ENCODE measurements at regions not wholly inside any gene's neighbourhood (a gene's known extent, or its start where the extent isn't known, plus 50 kb on each side); places are given as distances from the start of the nearest gene placed in this dataset.

DNA sequence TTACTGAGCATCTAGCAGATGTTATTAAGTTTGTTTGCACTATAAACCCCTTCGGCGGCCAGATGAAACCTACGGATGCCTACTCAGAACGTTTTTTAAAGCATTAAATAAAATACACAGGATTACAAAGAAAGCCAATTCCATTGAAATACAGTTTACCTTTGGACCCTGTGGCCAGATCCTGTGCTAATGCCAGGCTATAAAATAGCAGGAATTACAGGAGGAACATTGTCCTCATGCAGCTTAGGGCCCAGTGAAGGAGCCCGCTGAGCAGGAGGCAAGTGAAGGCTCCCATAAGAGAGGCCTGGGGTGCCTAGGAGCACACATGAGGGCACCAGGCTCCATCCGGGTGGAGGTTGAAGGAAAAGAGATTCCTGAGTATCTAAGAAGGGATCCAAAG lies 310.4 kb downstream of the MTX2 start:
- TF ChIP-seq FOXM1 (IDR thresholded peaks at IDR 0.05; ENCODE audit: borderline replicate concordance, low read depth) (no peak), CEBPB (IDR thresholded peaks at IDR 0.05) (no peak), ZBTB7A (IDR thresholded peaks at IDR 0.05; ENCODE audit: low read depth) (no peak), TEAD4 (IDR thresholded peaks at IDR 0.05) (no peak), EGR1 (IDR thresholded peaks at IDR 0.05) (no peak), CREB1 (IDR thresholded peaks at IDR 0.05; ENCODE audit: low read depth) (no peak), TAF1 (IDR thresholded peaks at IDR 0.05; ENCODE audit: low read depth) (no peak), EP300 (IDR thresholded peaks at IDR 0.05; ENCODE audit: borderline replicate concordance) (no peak), TCF12 (IDR thresholded peaks at IDR 0.05; ENCODE audit: low read depth) (no peak), MAX (IDR thresholded peaks at IDR 0.05) (no peak), YY1 (IDR thresholded peaks at IDR 0.05; ENCODE audit: low read depth) (no peak), RAD21 (IDR thresholded peaks at IDR 0.05; ENCODE audit: low read depth) (no peak), NFIC (IDR thresholded peaks at IDR 0.05) (no peak)
- TF ChIP-seq, protein P1, sequence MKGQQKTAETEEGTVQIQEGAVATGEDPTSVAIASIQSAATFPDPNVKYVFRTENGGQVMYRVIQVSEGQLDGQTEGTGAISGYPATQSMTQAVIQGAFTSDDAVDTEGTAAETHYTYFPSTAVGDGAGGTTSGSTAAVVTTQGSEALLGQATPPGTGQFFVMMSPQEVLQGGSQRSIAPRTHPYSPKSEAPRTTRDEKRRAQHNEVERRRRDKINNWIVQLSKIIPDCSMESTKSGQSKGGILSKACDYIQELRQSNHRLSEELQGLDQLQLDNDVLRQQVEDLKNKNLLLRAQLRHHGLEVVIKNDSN (IDR thresholded peaks at IDR 0.05), result no peak
- TF ChIP-seq, protein P2, sequence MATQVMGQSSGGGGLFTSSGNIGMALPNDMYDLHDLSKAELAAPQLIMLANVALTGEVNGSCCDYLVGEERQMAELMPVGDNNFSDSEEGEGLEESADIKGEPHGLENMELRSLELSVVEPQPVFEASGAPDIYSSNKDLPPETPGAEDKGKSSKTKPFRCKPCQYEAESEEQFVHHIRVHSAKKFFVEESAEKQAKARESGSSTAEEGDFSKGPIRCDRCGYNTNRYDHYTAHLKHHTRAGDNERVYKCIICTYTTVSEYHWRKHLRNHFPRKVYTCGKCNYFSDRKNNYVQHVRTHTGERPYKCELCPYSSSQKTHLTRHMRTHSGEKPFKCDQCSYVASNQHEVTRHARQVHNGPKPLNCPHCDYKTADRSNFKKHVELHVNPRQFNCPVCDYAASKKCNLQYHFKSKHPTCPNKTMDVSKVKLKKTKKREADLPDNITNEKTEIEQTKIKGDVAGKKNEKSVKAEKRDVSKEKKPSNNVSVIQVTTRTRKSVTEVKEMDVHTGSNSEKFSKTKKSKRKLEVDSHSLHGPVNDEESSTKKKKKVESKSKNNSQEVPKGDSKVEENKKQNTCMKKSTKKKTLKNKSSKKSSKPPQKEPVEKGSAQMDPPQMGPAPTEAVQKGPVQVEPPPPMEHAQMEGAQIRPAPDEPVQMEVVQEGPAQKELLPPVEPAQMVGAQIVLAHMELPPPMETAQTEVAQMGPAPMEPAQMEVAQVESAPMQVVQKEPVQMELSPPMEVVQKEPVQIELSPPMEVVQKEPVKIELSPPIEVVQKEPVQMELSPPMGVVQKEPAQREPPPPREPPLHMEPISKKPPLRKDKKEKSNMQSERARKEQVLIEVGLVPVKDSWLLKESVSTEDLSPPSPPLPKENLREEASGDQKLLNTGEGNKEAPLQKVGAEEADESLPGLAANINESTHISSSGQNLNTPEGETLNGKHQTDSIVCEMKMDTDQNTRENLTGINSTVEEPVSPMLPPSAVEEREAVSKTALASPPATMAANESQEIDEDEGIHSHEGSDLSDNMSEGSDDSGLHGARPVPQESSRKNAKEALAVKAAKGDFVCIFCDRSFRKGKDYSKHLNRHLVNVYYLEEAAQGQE (IDR thresholded peaks at IDR 0.05; ENCODE audit: low read depth), result no peak

DNA sequence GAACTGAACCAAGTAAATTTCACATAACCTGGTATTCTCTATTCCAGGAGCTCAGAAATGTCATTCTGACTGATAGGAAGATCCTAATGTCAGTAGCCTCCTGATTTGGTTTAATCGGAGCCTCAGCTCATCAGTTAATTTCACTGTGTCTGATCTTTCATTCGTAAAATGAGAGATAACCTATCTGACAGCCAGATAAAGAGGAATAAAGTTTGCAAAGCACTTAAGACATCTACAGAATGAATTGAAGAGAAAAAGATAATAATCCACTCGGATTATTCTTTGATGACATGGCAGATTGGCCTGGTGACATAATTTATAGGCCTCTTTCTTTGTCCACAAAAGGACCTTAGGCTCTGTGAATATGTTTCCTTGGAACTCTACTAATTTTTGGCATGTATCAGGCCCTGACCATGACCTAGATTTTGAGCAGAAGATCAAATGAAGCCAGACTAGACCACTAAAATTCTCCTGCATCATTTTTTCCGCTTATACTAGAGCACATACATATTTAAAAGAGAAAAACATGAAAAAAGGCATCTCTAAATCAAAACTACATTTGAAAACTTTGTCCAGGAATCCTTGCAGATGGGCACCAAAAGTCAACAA lies 312.4 kb downstream of the MTX2 start:
- no peak for TF ChIP-seq EP300 (IDR thresholded peaks at IDR 0.05; ENCODE audit: borderline replicate concordance)
- TF ChIP-seq TAF1 (IDR thresholded peaks at IDR 0.05; ENCODE audit: low read depth), result no peak
- no peak for TF ChIP-seq RAD21 (IDR thresholded peaks at IDR 0.05; ENCODE audit: low read depth)
- no peak for TF ChIP-seq EGR1 (IDR thresholded peaks at IDR 0.05)
- TF ChIP-seq NFIC (IDR thresholded peaks at IDR 0.05), result no peak
- TF ChIP-seq, protein P2 (IDR thresholded peaks at IDR 0.05; ENCODE audit: low read depth), result no peak
- TF ChIP-seq TEAD4 (IDR thresholded peaks at IDR 0.05), result no peak
- no peak for TF ChIP-seq YY1 (IDR thresholded peaks at IDR 0.05; ENCODE audit: low read depth)
- no peak for TF ChIP-seq FOXM1 (IDR thresholded peaks at IDR 0.05; ENCODE audit: borderline replicate concordance, low read depth)
- TF ChIP-seq, protein P1 (IDR thresholded peaks at IDR 0.05), result no peak
- TF ChIP-seq ZBTB7A (IDR thresholded peaks at IDR 0.05; ENCODE audit: low read depth), result no peak
- no peak for TF ChIP-seq CEBPB (IDR thresholded peaks at IDR 0.05)
- TF ChIP-seq MAX (IDR thresholded peaks at IDR 0.05), result no peak
- TF ChIP-seq CREB1 (IDR thresholded peaks at IDR 0.05; ENCODE audit: low read depth), result no peak
- no peak for TF ChIP-seq TCF12 (IDR thresholded peaks at IDR 0.05; ENCODE audit: low read depth)

GRCh38 chr2:176582176-176582575 lies 312.9 kb downstream of the MTX2 start:
- TF ChIP-seq RAD21 (IDR thresholded peaks at IDR 0.05; ENCODE audit: low read depth), result no peak

DNA sequence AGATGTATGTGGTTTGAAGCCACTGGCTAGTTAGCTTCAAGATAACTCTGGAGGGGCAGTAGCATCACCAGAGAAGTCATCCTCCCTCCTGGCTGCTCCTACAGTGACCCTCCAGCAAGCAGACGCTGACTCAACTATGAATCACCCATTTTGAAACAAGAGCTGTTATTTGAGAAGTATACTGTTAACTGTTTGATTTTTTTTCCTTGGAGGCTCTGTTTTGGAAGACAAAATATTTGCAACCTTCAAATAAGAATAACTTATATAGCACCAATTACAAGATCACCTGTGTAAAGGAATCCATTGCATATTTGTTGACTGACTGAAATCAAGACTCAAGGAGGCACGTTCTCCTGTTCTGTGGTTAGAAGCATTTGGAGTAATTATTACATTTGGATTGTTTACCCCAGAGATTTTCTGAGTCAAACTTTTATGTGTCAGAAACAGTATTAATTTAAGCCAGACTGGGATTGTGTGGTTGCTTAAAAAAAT lies 313.8 kb downstream of the MTX2 start:
- TF ChIP-seq EP300 (IDR thresholded peaks at IDR 0.05; ENCODE audit: borderline replicate concordance) (peak; percentile 78; the same call in 1 of the 2 replicates), FOXM1 (IDR thresholded peaks at IDR 0.05; ENCODE audit: borderline replicate concordance, low read depth) (peak; percentile 38; the same call in 1 of the 2 replicates), NFIC (IDR thresholded peaks at IDR 0.05) (0 out of 2 replicates have a peak, but pooled peaks have one; percentile 16), TCF12 (IDR thresholded peaks at IDR 0.05; ENCODE audit: low read depth) (peak; percentile 51; the same call in 1 of the 2 replicates), EGR1 (IDR thresholded peaks at IDR 0.05) (no peak), CREB1 (IDR thresholded peaks at IDR 0.05; ENCODE audit: low read depth) (no peak), TAF1 (IDR thresholded peaks at IDR 0.05; ENCODE audit: low read depth) (no peak), RAD21 (IDR thresholded peaks at IDR 0.05; ENCODE audit: low read depth) (no peak; the same call in 1 of the 2 replicates), MAX (IDR thresholded peaks at IDR 0.05) (no peak), TEAD4 (IDR thresholded peaks at IDR 0.05) (0 out of 2 replicates have a peak, but pooled peaks have one; percentile 25)

DNA sequence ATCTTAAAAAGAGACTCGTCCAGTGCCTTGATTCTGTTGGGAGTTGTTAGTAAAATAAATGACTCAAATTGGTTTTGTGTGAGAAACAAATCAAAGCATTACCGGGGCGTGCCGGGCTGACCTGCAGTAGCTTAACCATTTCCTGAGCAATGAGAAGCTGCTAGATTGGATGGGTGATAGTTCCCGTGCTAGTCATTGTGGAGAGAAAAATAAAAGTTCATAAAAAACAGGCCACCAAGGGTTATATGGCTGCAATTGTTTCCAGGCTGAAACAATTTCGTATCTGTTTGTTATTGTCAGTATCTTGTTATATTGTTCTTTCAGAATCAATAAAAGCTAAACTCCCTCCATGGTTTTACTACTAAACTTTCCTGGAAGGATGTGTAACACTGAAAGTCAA lies 314.4 kb downstream of the MTX2 start:
- TF ChIP-seq RAD21 (IDR thresholded peaks at IDR 0.05; ENCODE audit: low read depth), result no peak
- TF ChIP-seq YY1 (IDR thresholded peaks at IDR 0.05; ENCODE audit: low read depth), result no peak
- TF ChIP-seq, protein P1 (IDR thresholded peaks at IDR 0.05), result no peak
- no peak for TF ChIP-seq TAF1 (IDR thresholded peaks at IDR 0.05; ENCODE audit: low read depth)
- TF ChIP-seq CEBPB (IDR thresholded peaks at IDR 0.05), result no peak
